Fibroblast of lung (primary cell): ENCODE measurements at regions not wholly inside any gene's neighbourhood (a gene's known extent, or its start where the extent isn't known, plus 50 kb on each side); places are given as distances from the start of the nearest gene placed in this dataset.
"Not testable (repeated sequence)": the region's sequence is repeated elsewhere in the genome, so short reads cannot be mapped to it uniquely, and the experiment has no call there.

ENCODE experiments used
- EZH2 ChIP-seq: IDR thresholded peaks from 2 replicates; pipeline ENCODE4 v1.5.1; 2012; ENCODE audit warnings: low read length, control low read depth, mild to moderate bottlenecking; ENCODE audit errors: missing control alignments
- TF ChIP-seq, protein P1 (sequence below), 2 donors: IDR thresholded peaks in 1 of 2; conservative IDR thresholded peaks in 1 of 2; 1 replicate in 1 of 2; 2 replicates in 1 of 2; pipeline ENCODE4 v1.5.1; 2011 to 2012; ENCODE audit warnings: low read length in 2 of 2, control low read depth in 1 of 2, inconsistent platforms in 1 of 2, low read depth in 1 of 2, mild to moderate bottlenecking in 1 of 2

DNA sequence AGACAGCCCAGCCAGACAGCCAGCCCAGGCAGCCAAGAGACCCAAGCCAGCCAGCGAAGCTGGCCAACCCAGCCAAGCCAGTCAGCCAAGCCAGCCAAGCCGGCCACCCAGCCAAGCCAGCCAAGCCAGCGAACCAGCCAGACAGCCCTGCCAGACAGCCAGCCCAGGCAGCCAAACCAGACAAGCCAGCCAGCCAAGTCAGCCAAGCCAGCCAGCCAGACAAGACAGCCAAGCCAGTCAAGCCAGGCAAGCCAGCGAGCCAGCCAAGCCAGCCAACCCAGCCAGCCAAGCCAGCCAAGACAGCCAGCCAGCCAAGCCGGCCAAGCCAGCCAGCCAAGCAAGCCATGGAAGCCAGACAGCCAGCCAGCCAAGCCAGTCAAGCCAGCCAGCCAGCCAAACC is 327.9 kb upstream of the PLGLB2 start:
- TF ChIP-seq, protein P1, sequence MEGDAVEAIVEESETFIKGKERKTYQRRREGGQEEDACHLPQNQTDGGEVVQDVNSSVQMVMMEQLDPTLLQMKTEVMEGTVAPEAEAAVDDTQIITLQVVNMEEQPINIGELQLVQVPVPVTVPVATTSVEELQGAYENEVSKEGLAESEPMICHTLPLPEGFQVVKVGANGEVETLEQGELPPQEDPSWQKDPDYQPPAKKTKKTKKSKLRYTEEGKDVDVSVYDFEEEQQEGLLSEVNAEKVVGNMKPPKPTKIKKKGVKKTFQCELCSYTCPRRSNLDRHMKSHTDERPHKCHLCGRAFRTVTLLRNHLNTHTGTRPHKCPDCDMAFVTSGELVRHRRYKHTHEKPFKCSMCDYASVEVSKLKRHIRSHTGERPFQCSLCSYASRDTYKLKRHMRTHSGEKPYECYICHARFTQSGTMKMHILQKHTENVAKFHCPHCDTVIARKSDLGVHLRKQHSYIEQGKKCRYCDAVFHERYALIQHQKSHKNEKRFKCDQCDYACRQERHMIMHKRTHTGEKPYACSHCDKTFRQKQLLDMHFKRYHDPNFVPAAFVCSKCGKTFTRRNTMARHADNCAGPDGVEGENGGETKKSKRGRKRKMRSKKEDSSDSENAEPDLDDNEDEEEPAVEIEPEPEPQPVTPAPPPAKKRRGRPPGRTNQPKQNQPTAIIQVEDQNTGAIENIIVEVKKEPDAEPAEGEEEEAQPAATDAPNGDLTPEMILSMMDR (conservative IDR thresholded peaks at IDR 0.05 in 1 of 2, IDR thresholded peaks at IDR 0.05 in 1 of 2; ENCODE audit: low read depth in 1 of 2, low read length in 2 of 2) = not testable (repeated sequence)
- not testable (repeated sequence) for TF ChIP-seq EZH2
